GM13976 (cell line): ENCODE measurements at regions not wholly inside any gene's neighbourhood (a gene's known extent, or its start where the extent isn't known, plus 50 kb on each side); places are given as distances from the start of the nearest gene placed in this dataset.

Experiments
- DNase-seq: peaks from one replicate; pipeline ENCODE4 v3.0.0; 2012; ENCODE audit warnings: low spot score
- CTCF ChIP-seq: IDR thresholded peaks from 2 replicates; pipeline ENCODE4 v1.5.1; 2012; ENCODE audit warnings: borderline replicate concordance, mild to moderate bottlenecking; ENCODE audit not compliant: insufficient read depth; ENCODE audit errors: extremely low read depth, missing control alignments, control extremely low read depth
- in situ Hi-C: fragments of 300-500 bp; cut with MboI; formaldehyde crosslinking; loops from one replicate; pipeline ENCODE4 v1.12.0; 2022; ENCODE audit warnings: low sequenced_read_pairs, mixed read lengths, inconsistent platforms; ENCODE audit not compliant: unreplicated experiment

DNA sequence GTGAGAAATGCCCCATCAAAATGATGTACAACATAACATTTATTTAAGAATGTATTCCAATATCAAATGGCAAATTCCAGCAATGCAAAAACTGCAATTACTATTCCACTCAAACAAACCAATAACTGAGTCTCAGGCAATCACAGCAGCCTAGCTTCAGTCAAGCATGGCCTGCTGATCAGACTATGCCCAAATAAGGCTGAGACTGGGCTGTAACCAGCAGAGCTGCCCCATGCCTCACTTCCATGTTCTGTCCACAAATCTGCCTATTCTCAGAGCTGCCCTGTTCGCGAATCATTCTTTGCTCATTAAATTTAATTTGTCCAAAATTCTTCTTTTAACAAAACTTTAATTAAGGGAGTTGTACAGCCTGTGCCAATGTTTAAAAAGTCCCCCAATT lies 155.4 kb downstream of the FNDC1 start:
- in situ Hi-C loops, result no loop called here
- no peak for TF ChIP-seq CTCF
- DNase-seq, result no peak
